ENCODE measurements at regions not wholly inside any gene's neighbourhood (a gene's known extent, or its start where the extent isn't known, plus 50 kb on each side); places are given as distances from the start of the nearest gene placed in this dataset.

DNA sequence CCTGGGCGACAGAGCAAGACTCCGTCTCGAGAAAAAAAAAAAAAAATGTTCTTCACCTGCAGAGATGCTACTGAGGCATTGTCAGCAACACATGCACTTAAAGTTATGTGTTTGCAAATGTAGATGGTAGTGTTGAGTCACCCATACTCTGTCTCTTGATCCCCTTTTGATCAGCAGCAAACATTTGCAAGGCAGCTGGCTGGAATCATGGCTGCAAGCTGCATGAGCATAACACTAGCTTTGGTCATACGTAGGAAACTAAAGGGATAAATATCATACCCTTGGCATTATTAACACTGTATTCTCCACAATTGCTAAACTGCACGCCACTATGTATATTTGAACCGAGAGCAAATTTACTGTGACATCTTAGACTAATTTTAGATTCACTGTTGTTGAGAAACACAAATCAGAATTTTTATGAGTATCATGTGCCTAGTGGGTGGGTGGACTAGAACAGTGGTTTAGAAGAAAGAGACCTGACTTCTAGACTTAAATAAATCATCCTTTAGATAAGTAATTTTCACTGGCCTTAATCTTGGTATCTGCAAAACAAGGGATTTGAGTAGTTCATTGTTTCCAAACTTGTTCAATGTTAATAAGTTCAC is 229.3 kb upstream of the MEOX2 start:
- TF ChIP-seq, protein P1, sequence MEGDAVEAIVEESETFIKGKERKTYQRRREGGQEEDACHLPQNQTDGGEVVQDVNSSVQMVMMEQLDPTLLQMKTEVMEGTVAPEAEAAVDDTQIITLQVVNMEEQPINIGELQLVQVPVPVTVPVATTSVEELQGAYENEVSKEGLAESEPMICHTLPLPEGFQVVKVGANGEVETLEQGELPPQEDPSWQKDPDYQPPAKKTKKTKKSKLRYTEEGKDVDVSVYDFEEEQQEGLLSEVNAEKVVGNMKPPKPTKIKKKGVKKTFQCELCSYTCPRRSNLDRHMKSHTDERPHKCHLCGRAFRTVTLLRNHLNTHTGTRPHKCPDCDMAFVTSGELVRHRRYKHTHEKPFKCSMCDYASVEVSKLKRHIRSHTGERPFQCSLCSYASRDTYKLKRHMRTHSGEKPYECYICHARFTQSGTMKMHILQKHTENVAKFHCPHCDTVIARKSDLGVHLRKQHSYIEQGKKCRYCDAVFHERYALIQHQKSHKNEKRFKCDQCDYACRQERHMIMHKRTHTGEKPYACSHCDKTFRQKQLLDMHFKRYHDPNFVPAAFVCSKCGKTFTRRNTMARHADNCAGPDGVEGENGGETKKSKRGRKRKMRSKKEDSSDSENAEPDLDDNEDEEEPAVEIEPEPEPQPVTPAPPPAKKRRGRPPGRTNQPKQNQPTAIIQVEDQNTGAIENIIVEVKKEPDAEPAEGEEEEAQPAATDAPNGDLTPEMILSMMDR (IDR thresholded peaks at IDR 0.05; ENCODE audit: borderline replicate concordance, extremely low read depth, low read length, poor library complexity, severe bottlenecking), result no peak
- no peak for TF ChIP-seq EZH2 (IDR thresholded peaks at IDR 0.05; ENCODE audit: borderline replicate concordance, low read depth, low read length, severe bottlenecking)
